GM12801 (cell line): ENCODE measurements at regions not wholly inside any gene's neighbourhood (a gene's known extent, or its start where the extent isn't known, plus 50 kb on each side); places are given as distances from the start of the nearest gene placed in this dataset.

Experiments
- CTCF ChIP-seq: IDR thresholded peaks from one replicate; pipeline ENCODE4 v1.5.1; 2011; ENCODE audit warnings: control low read depth; ENCODE audit not compliant: insufficient read length; ENCODE audit errors: extremely low read depth

DNA sequence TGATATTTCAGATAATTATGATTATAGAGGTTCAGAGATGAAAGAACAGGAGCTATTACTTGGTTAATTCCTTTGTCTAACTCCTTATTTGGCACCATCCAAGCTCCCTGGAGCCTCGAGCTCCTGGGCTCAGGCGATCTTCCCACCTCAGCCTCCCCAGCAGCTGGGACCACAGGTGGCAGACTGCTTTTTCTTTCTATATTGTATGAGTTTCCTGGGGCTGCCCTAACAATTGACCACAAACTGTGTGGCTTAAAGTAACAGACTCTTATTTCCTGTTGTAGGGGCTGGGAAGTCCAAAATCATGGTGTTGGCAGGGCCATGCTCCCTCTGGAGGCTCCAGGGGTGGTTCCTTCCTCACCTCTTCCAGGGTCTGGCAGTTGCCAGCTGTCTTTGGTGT, 163.3 kb upstream of the ADCY1 start:
- TF ChIP-seq CTCF = no peak

DNA sequence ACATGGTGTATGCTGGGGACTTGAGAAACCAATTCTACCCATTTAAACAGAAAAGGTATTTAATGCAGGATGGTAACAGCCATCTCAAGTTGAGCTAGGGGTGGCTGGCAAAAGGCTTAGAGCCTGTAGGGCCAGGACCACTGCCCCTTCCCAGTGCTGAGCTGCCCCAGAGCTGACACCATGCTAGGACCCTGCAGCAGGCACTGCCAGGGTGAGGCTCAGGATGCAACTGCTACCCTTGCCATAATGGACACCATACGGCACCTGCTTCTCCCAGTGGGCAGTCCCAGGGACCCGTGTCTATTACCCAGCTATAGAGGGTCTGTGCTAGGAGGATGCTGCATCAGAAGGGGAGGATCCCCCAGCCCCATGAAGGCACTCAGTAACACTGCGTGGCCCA, 160.7 kb upstream of the ADCY1 start:
- TF ChIP-seq CTCF = no peak

DNA sequence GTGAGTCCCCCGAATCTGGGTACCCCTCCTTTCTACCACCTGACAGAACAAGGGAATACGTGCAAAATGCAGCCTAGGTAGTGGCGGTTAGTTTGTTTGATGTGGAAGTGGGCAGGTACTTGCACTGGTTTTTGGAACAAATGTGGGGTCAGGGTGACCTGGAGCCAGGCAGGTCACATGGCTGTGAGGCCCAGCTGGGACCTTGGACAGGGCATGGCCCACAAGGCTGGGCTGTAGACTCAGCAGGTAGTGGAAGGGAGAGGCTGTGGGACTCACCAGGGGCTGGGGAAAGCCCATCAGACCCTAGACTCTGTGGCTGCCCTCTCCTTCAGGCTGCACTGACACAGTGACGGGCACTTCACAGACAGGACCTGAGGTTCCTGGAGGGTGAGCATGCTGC, 159.9 kb upstream of the ADCY1 start:
- no peak for TF ChIP-seq CTCF

GRCh38 chr7:45415265-45415664, 158.9 kb upstream of the ADCY1 start:
- no peak for TF ChIP-seq CTCF

DNA sequence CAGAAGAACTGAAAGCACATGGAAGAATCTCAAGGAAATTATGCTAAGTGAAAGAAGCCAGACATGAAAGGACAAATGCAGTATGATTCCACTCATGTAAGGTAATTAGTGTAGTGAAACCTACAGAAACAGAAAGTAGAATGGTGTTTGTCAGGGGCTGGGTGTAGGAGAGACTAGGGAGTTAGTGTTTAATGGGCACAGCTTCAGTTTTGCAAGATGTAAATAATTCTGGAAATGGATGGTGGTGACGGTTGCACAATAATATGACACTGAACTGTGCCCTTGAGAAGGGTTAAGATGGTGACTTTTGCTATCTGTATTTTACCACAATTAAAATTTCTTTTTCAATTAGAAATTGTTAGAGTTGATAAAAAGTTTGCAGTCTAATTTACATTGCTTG, 157.3 kb upstream of the ADCY1 start:
- TF ChIP-seq CTCF = no peak

- TF ChIP-seq CTCF = no peak
Observed at GRCh38 chr7:45417268-45417667, 156.9 kb upstream of the ADCY1 start.

GRCh38 chr7:45417735-45418134, 156.4 kb upstream of the ADCY1 start:
- no peak for TF ChIP-seq CTCF

GRCh38 chr7:45420843-45421495, 153.2 kb upstream of the ADCY1 start:
- no peak for TF ChIP-seq CTCF
